GM20431 (cell line): ENCODE measurements at regions not wholly inside any gene's neighbourhood (a gene's known extent, or its start where the extent isn't known, plus 50 kb on each side); places are given as distances from the start of the nearest gene placed in this dataset.

Experiments used
- in situ Hi-C: fragments of 300-500 bp; cut with MseI, MboI; formaldehyde crosslinking; loops from one replicate; pipeline ENCODE4 v1.15.0; 2020; ENCODE audit warnings: low sequenced_read_pairs; ENCODE audit not compliant: unreplicated experiment

DNA sequence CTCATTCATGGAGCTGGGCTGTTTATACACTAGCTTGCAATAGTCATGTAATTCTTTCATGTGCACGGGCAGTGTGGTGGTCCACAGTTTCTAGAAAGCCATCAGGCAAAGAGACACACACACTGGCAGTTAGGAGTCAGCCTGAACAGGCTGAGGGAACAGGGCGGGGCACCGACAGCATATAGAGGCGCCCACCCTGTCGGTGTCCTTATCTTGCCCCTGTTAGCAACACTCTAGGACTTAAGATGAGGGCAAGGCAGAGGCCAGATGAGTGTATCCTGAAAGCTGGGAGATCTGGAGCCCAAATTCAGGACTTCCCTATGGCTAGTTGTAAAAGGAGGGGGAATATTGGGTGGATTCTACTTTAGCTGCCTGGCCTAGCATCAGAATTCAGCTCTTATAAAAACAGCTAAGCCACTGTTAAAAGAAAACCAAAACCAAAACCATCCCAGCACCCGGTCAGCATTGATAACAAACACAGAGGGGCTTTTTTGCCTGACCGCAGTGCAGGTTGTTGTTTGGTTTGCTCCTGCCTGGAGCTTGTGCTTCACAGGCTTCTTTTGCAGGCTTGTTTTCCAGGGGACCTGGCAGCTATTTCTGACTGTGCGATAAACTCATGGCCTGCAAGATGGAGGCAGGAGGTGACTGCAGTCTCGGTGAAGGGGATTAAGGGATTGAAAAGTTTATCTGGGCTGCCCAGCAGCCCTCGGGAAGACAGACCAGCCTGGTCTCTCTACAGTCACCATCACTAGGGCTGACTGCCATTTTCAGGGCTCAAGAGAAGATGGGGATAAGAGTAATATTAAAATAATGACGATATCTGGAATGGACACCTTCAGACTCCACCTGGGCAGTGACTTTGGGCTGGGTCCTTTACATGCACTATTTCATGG lies 638.9 kb downstream of the MID1IP1 start:
- in situ Hi-C loops = no loop called here

DNA sequence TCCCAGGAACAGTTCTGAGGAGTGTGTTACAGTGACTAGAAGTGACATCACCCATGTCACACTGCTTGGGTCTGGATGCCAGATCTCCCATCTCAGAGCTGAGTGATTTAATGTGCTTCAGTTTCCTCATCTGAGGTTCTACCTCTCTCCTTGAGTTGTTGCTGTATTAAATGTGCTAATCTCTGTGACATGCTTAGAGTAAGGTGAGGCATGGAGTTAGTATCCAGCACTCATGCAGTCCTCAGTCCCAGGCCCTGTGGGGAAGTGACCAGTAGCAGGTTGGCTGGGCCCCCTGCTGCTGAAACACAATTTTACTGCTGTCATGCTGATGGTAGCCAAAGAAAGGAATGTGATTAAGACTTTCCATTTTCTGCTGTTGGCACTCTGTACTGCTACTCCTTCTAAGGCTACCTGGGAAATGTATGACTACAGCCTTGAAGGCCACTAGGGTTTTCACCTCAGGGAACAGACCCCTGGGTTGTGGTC lies 639.6 kb downstream of the MID1IP1 start:
- in situ Hi-C loops = no loop called here

DNA sequence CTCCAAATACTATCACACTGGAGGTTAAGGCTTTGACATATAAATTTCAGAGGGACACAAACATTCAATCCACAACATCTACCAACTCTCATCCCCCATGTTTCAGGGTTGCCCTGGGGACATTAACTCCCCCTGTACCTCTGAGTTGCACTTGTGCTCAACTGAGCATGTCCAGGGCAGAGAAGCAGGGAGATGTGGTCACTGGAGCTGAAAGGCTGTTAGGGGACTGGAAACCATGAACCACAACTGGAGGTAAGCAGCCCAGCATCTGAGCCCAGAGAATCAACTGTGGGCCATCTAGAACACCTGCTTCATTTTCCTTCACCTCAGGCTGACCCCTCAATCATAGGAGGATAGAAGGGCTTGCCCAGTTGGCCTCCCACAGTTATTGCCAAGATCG lies 641.1 kb downstream of the MID1IP1 start:
- in situ Hi-C loops = no loop called here

DNA sequence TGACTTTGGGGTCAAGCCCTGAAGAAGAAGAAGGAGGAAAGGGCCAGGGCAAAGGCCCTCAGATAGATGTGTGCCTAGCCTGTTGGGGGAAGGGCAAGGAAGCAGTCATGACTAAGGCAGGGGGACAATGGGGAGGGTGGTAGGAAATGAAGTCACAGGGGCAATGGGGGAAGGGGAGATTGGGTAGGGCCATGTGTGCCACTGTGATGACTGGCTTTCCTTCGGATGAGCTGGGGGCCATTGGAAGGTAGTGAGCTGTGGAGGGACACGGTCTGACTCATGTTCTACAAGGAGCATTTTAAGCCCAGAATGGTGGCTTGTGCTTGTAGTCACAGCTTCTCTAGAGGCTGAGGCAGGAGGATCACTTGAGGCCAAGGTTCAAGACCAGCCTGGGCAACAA lies 642.0 kb downstream of the MID1IP1 start:
- in situ Hi-C loops = no loop called here

GRCh38 chrX:39445336-39445735 lies 644.1 kb downstream of the MID1IP1 start:
- in situ Hi-C loops = no loop called here

GRCh38 chrX:39449352-39449751 lies 648.1 kb downstream of the MID1IP1 start:
- in situ Hi-C loops = no loop called here

GRCh38 chrX:39450234-39450977 lies 647.4 kb downstream of the BCOR start:
- in situ Hi-C loops = no loop called here

DNA sequence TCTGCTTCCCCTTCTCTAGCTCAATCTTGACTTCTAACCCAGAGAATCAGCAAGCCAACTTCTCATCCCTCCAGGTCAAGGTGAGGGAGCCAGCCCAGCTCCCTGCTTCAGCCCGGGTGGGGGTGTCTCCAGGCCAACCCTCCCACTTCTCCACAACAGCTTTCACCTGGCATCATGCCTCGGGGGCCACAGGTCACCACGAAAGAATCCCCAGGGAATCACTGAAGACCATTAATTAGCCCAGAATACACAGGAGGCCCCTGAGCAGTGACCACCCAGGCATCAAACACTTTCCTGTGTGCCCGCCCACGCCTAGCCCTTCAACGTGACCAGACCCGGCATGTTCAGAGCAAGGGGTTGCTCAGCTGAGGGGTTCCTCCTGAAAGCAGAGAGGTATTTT lies 646.7 kb downstream of the BCOR start:
- in situ Hi-C loops = no loop called here

GRCh38 chrX:39452401-39452800 lies 645.4 kb downstream of the BCOR start:
- in situ Hi-C loops = no loop called here

DNA sequence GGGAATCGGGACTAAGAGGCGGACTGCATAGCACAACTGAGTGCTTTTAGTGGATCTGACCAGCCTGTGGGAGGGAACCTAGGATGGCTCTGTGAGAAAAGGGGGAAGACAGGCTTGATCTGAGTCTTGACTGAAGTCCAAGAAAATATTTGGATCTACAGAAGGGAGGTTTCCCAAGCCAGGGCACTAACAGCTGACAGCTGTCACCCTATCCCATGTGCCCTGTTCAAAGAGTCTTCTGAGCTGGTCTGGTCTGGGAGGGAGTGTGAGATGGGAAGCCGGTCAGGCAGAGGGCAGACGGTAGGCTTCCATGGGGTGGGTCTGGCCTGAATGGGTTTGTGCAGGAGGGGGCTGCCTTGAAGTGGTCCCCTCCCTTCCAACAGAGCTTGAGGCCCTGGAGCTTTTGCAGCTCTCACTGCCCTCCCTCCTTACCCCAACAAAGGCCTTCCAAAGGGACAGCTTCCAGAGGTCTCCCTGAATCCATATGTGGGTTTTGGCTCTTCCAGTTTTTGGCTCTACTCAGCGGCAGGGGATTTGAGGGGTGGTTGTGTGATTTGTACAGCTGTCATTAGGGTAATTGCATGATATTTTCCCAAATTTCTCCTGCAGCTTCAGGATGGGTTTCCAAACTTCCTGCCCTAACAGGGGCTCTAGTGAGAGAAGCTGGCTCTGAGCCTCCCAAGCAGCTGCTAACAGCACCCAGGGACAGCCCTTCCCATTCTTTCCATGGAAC lies 643.7 kb downstream of the BCOR start:
- in situ Hi-C loops = no loop called here

GRCh38 chrX:39456894-39457604 lies 640.7 kb downstream of the BCOR start:
- in situ Hi-C loops = no loop called here

DNA sequence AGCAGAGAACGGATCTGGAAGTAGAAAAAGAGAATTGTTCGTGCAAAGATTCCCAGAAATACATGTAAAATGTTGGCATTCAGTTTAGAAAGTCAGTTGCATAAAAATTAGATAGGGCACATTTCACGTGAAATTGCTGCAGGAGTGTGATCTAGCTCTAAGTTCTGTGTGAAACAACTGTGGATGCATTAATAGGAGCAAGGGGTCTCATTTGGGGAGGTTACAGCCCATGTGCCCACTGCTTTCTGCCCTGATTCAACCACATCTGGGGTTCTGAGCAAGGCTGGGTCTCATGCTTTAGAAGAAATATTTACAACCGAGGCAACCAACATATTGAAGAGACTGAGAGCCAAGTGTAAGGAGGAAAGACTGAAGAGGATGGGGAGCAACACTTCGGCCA lies 639.0 kb downstream of the BCOR start:
- in situ Hi-C loops = no loop called here

GRCh38 chrX:39459204-39459603 lies 638.6 kb downstream of the BCOR start:
- in situ Hi-C loops = no loop called here

DNA sequence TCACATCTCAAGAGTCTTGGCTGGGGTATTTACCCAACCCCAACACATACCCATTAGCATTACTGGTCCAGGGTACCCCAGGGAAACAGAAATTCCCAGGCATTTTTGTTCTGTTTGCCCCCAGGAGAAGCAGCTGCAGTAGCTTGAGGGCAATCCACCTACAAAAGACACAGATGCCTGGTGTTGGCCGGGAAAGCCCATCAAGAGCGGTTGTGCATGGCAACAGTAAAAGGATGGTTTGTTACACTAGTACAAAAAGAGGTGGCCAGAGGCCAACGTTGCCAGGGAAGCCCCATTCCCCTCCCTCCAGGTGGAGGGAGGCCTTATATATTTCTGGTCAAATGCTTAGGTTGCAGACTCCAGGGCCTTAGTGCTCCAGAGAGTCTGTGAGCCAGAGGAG lies 637.8 kb downstream of the BCOR start:
- in situ Hi-C loops = no loop called here

DNA sequence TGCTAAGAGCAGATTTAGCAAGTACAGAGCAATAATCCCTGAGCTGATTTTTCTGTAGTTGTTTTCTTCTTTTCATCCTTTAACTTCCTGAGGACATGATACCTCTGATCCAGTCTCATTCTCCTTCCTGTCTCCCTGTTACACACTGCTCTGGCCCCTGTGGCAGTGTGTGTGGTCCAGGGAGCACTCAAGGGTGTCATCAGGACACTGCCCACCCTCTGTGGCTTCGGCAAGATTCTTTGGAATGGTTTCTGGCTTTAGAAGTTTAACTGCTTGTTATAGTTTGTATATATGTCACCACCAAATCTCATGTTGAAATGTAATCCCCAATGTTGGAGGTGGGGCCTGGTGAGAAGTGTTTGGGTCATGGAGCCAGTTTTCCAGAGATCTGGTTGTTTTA lies 637.3 kb downstream of the BCOR start:
- in situ Hi-C loops = no loop called here

- in situ Hi-C loops = no loop called here
Measured at GRCh38 chrX:39462835-39463234, 634.9 kb downstream of the BCOR start.

- in situ Hi-C loops = no loop called here
Measured at GRCh38 chrX:39464253-39464652, 633.5 kb downstream of the BCOR start.

DNA sequence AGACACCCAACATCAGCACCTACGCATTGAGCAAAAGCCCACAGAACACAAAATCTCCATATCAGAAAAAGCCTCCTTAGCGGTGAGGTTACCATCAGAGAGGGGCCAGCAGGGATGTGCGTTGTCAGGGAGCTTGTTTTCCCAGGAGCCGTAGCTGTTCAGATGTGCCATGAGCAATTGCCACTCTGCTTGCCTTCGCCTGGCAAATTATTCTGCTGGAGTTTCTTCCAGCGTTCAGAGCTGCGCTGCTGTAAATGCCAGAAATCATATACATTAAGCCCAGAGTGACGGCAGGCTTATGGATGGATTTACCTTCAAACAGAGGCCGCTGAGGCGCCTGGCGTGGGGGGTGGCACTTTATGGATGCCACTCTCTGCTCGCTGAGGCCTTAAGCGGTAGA lies 632.3 kb downstream of the BCOR start:
- in situ Hi-C loops = no loop called here

DNA sequence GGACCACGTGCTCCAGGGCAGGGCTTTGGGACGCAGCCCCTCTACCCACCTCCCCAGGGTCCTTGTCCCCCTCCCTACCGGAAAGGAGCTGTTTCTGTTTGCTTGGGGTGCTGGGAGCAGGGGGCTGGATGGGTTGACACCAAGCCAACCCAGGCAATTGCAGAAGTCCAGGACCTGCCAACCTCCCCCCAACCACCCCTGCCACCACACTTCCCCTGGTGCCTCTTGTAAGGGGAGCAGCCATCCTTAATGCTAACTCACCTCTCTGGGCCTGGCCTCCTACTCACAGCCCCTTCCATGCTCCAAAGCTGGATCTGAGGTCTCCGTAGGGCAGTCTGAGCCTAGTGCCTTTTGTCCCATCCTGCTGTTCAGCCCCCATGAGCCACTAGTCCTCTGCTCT lies 631.9 kb downstream of the BCOR start:
- in situ Hi-C loops = no loop called here

- in situ Hi-C loops = no loop called here
Measured at GRCh38 chrX:39469126-39469525, 628.6 kb downstream of the BCOR start.
